BE2C (cell line): ENCODE measurements at regions not wholly inside any gene's neighbourhood (a gene's known extent, or its start where the extent isn't known, plus 50 kb on each side); places are given as distances from the start of the nearest gene placed in this dataset.
"Not testable (repeated sequence)": the region's sequence is repeated elsewhere in the genome, so short reads cannot be mapped to it uniquely, and the experiment has no call there.

Experiments
- DNase-seq: peaks from one replicate; pipeline ENCODE4 v3.0.0-alpha.2; 2020
- H3K27me3 ChIP-seq: fragments of 250-450 bp; sonication (Bioruptor Pico); 2 replicates; pipeline ENCODE4 v1.5.1; 2020; ENCODE audit warnings: mild to moderate bottlenecking
- H3K36me3 ChIP-seq: fragments of 250-450 bp; sonication (Bioruptor Pico); 2 replicates; pipeline ENCODE4 v1.5.1; 2020; ENCODE audit warnings: mild to moderate bottlenecking
- H3K4me1 ChIP-seq: fragments of 250-450 bp; sonication (Bioruptor Pico); 2 replicates; pipeline ENCODE4 v1.5.1; 2020
- H3K4me3 ChIP-seq: 2 replicates; pipeline ENCODE4 v1.5.1; 2011; ENCODE audit warnings: low read depth, low read length
- H3K9me3 ChIP-seq: fragments of 250-450 bp; sonication (Bioruptor Pico); 2 replicates; pipeline ENCODE4 v1.5.1; 2020
- CTCF ChIP-seq: IDR thresholded peaks from 2 replicates; pipeline ENCODE4 v1.5.1; 2012; ENCODE audit warnings: mild to moderate bottlenecking, low read depth, low read length

DNA sequence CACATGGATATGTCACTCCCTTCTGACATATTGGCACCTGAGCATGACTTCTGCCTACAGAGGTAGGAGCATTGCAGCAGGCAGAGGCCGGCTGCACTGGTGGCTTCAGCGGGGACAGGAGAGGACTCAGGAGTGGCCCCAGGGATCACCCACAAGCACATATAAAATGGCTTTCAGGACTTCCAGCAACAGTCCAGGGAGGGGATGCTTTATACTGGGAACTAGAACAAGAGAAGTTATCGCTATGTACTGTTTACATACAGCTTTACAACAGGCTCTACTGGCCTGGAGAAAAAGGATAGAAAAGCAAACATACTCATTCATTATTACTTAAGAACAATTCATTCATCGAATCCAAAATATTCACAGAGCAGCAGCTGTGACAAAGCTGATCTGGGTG lies 337.8 kb downstream of the THBS2 start:
- no peaks in the 10 kb centered on the region; the same call in 1 of the 2 replicates for H3K27me3 ChIP-seq
- no peak for TF ChIP-seq CTCF
- H3K9me3 ChIP-seq, result no peaks in the 10 kb centered on the region
- no peaks in the 10 kb centered on the region for H3K4me1 ChIP-seq
- no peak for DNase-seq
- no peaks in the 10 kb centered on the region for H3K36me3 ChIP-seq
- H3K4me3 ChIP-seq, result no peak overlapping the region

GRCh38 chr6:168915242-168915641 lies 338.4 kb downstream of the THBS2 start:
- DNase-seq, result no peak
- H3K27me3 ChIP-seq, result no peaks in the 10 kb centered on the region
- no peaks in the 10 kb centered on the region for H3K36me3 ChIP-seq
- no peaks in the 10 kb centered on the region for H3K4me1 ChIP-seq
- no peak for TF ChIP-seq CTCF
- H3K9me3 ChIP-seq, result no peaks in the 10 kb centered on the region
- H3K4me3 ChIP-seq, result no peak overlapping the region

- Histone ChIP-seq H3K36me3 (no peaks in the 10 kb centered on the region), H3K27me3 (no peaks in the 10 kb centered on the region), H3K4me1 (no peaks in the 10 kb centered on the region), H3K9me3 (no peaks in the 10 kb centered on the region), H3K4me3 (no peak overlapping the region)
- TF ChIP-seq CTCF, result no peak
- no peak for DNase-seq
Observed at GRCh38 chr6:168913866-168914469, 339.7 kb downstream of the THBS2 start.

- not testable (repeated sequence) for H3K4me1 ChIP-seq, H3K27me3 ChIP-seq, DNase-seq, H3K36me3 ChIP-seq, H3K4me3 ChIP-seq, H3K9me3 ChIP-seq
Observed at GRCh38 chr6:168913231-168913865, 340.3 kb downstream of the THBS2 start.

- no peak for TF ChIP-seq CTCF
- no peaks in the 10 kb centered on the region for H3K27me3 ChIP-seq
- no peaks in the 10 kb centered on the region for H3K36me3 ChIP-seq
Observed at GRCh38 chr6:168909288-168909687, 344.4 kb downstream of the THBS2 start.

GRCh38 chr6:168908887-168909286 lies 344.8 kb downstream of the THBS2 start:
- no peak for TF ChIP-seq CTCF
- H3K9me3 ChIP-seq, result no peaks in the 10 kb centered on the region
- H3K36me3 ChIP-seq, result no peaks in the 10 kb centered on the region
- H3K27me3 ChIP-seq, result no peaks in the 10 kb centered on the region
- no peak for DNase-seq
- H3K4me1 ChIP-seq, result no peaks in the 10 kb centered on the region
- H3K4me3 ChIP-seq, result no peak overlapping the region

More at GRCh38 chr6:168909288-168909687, 344.4 kb downstream of the THBS2 start:
- no peak overlapping the region for H3K4me3 ChIP-seq
- DNase-seq, result no peak
- no peaks in the 10 kb centered on the region for H3K4me1 ChIP-seq
- H3K9me3 ChIP-seq, result no peaks in the 10 kb centered on the region
